NCI-H2107 treated with DMSO at 0.1 percent for 48 hours (cell line): ENCODE measurements at regions not wholly inside any gene's neighbourhood (a gene's known extent, or its start where the extent isn't known, plus 50 kb on each side); places are given as distances from the start of the nearest gene placed in this dataset.
"Not testable (repeated sequence)": the region's sequence is repeated elsewhere in the genome, so short reads cannot be mapped to it uniquely, and the experiment has no call there.

ENCODE experiments used
- DNase-seq: peaks from one replicate; lab custom pipeline; 2025; ENCODE audit not compliant: unreplicated experiment; lab: John Stamatoyannopoulos, UW

- no peak for DNase-seq
These were observed 974.3 kb downstream of the VRK1 start for GRCh38 chr14:97771340-97772045.

DNA sequence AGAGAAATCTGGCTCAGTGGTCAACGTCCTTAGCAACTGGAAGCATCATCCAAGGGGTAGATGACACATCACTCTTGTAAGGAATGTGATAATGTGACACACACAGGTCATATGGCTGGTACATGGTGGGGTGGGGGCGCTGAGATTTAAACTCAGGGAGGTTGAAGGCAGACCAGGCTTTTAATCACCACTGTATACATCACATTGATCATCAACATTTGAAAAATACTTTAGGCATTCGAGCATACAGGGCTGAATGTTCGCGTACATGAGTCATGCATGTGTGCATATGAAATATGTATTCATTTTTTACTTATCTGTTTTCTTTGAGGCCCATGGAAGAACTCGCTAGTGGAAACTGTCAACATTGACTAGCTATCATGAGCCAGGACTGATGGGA lies 976.4 kb downstream of the VRK1 start:
- DNase-seq = no peak

DNA sequence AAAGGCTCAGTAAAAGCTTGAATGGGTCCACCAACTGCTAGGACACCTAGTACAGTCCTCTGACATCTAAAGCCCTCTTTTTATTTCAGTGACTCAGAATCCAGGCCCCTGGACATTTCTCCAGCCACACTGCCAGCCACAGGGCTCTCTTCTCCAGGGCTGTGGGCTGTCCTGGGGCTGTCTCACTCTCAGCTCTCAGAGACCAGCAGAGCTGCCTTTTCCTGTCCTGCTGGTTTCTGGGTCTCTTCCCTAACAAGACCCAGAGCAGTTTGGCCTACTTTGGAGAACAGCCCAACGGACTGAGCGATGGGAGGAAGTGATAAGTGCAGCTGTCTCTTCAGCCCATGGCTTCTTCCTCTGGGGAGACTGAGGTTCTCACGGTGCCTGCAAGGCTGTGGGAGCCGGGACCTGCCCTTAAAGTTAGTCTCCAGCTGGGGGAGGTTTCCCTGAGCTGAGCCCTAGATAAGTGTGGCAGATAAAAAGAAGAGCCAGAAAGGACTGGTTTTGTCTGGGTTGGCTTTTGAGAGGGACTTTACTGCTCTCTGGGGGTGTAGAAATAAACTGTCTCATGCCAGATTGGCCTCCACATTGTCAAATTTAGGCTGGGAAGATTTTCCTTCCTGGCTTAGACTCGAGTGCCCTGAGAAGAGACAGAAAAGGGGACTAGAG lies 979.8 kb downstream of the VRK1 start:
- no peak for DNase-seq

DNA sequence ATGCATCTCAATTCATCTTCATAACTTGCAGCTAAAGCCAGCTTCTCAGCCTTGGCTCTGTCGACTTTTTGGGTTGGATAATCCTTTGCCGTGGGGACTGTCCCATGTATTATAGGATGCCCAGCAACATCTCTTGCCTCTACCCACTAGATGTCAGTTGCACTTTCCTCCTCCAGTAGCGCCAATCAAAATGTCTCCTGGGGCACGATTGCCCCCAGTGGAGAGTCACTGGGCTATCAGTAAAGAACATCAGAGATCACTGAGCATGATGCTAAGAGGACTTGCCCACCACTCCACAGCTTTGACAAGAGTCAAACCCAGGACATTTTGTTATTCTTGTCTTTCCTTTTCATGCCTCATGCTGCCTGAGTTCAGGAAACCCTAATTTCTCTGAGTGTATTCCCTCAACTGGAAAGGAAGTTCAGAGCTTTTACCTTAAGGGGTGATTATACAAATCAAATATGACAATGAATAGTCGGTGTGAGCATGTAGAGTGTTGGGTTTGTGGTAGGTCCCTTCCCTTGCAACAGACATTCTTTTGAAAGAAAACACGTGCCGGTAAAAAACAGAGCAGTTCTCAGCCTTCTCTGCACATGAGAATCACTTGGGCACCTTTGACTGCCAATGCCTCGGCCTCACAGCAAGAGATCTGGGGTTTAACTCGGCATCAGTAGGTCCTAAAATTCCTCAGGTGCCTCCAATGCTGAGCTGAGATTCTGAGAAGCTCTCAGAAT lies 980.6 kb downstream of the VRK1 start:
- no peak for DNase-seq

- DNase-seq = no peak
These were observed 982.0 kb downstream of the VRK1 start for GRCh38 chr14:97779140-97779539.

DNA sequence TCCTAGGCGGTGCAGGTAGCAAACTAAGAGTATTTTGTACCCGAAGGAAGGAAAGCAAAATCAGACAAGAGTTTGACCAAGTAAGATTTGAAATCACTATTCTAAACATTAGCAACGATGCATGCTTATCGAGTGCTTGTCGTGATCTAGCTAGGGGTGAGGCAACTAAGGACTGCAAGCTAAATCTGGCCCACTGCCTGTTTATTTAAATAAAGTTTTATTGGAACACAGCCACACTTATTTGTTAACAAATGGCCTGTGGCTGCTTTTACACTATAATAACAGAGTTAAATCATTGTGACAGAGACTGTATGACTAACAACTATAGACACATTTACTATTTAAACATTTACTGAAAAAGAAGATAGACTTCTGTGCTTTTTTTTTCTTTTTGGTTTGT lies 983.6 kb downstream of the VRK1 start:
- no peak for DNase-seq

- DNase-seq = no peak
These were observed 984.8 kb downstream of the VRK1 start for GRCh38 chr14:97781961-97782360.

DNA sequence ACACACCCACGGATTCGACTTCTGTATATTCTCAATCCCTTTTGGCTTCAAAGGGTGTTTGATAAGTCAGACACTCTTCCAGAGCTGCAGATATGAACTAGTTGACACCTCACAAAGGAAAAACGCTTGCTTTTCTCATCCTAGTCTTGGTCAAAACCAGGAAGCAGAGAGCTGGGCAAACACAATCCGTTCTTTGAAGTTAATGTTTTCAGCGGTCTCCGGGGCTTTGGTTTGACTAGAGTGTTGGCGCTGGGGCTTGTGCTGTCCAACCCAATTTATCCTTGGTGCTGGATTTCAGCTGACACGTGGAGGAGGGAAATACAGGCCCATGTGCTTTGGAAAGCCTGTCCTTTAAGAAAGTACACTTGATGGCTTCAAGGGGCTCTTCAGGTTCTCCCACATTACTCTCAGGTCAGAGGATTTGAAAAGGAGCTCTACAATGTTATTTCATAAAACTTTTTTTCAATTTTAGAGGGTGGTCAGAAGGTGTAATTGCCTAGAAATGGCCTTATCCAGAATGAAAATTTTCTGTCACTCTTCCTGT lies 985.8 kb downstream of the VRK1 start:
- no peak for DNase-seq

GRCh38 chr14:97785495-97785894 lies 988.3 kb downstream of the VRK1 start:
- DNase-seq = no peak

DNA sequence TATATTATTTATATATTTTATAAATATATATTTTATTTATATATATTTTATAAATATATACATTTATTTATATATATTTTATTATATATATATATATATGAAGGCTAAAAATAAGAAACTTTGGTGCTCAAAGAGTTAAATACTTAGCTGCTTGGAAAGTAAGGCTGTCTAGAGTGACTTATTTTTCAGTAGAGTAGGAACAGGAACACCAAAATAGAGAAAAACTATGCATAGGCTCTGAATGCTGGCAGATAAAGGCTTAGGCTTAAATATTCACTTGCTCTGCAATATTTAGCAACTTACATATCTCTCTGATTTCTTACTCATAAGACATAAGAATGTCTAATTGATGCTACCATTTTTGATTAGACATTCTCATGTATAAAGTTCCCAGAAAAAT lies 991.2 kb downstream of the VRK1 start:
- no peak for DNase-seq

- no peak for DNase-seq
These were observed 991.8 kb downstream of the VRK1 start for GRCh38 chr14:97788846-97789526.

DNA sequence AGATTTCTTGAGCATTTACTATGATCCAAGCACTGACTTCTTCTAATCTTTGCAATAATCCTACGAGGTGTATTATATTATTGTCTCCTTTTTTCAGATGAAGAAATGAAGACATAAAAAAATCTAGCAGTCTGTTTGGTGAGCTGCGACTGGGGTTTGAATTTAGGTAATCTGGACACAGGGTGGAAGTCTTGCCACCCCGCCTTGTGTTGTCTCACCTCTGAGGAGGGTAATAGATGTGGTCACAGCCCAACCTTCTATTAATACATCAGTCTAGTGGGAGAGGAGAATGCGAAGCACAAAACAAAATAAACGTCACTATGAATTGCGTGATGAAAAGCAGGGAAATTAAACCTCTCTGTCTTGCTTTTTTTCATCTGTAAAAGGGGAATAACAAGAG lies 993.9 kb downstream of the VRK1 start:
- DNase-seq = no peak

DNA sequence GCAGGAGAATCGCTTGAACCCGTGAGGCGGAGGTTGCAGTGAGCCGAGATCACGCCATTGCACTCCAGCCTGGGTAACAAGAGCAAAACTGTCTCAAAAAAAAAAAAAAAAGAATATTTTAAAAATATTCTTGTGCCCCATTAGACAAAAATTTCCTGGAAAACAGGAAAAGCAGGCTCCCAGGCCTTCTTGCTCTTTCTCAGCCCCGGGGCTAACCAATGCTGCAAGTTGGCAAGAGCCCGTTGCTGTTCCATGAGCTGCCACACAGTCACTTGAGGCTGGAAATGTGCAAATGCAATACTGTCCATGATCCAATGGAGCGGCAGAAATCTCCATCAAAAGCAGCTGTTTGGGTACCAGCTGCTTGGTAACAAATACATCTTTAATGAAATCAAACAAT lies 994.7 kb downstream of the VRK1 start:
- DNase-seq = no peak

GRCh38 chr14:97796511-97796910 lies 999.3 kb downstream of the VRK1 start:
- no peak for DNase-seq

DNA sequence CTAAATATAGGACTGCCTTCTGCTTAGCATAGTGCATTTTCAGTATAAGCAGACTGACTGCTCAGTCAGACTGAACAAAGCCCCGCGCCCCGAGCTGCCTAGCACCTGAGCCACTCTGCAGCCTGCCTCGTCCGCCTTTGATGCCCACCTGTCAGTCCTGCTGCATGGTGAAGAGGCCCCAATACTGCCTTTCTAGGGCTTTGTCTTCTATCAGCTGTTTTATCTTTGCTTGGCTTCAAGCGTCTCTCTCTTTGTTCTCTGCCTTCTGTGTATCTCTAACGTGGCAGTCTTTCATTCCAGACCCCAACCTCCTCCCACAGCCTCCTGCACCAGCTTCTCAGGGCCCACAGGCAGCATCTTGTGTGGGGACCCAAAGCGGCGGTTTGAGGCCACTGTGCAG lies 1001.0 kb downstream of the VRK1 start:
- no peak for DNase-seq

- DNase-seq = no peak
These were observed 1005.5 kb downstream of the VRK1 start for GRCh38 chr14:97802430-97803373.

DNA sequence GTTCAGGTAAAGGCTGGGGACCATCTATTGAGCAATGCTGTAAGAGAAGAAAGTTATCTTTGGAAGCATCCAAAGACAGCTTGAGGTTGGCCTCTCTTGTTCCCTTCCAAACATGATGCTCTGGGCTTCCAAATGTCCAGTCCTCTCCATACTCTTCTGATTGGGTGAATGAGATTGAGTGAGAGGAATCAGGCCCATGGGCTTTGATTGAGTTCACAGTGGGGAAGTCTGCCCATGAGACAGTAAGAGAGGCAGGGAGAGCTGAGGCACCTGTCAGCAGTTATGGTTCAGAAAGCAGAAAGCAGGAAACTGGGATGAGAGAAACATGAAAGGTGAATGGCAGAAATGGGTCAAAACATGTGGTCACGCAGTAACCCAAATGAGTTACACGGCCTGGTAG lies 1006.9 kb downstream of the VRK1 start:
- no peak for DNase-seq

DNA sequence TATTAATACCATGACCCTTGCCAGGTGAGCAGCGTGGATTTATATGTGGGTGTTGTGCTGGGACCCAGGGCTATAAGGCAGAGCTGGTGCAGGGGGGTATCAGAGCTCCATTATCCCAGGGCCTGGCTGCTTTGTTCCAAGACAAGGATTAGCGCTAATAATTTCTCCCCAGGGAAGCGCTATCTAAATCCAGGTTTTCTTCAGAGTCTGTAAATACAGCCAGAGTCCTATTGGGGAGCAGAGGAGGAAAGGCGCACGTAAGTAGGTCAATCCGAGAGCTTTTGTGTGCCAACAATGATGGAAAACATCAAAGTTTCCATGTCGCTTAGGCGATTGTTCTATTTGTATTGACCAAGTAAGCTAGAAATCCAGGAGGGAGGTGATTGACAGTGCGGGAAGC lies 1009.7 kb downstream of the VRK1 start:
- DNase-seq = no peak

- DNase-seq = not testable (repeated sequence)
These were observed 1011.4 kb downstream of the VRK1 start for GRCh38 chr14:97808541-97808940.

DNA sequence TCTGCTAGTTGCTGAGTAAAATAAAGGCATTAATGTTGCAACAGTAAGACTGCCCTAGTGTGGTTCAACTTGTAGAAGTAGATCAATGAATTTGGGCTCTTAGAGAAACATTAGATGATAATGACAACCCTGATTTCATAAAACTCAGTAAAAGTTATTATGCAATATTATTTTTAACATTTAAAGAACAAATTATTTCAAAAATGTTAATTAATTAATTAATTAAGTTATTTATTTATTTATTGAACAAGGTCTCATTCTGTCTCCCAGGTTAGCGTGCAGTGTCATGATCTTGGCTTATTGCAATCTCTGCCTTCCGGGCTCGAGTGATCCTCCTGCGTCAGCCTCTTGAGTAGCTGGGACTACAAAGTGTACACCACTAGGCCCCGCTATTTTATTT lies 1016.4 kb downstream of the VRK1 start:
- DNase-seq = no peak
